H1 (cell line): ENCODE measurements at regions not wholly inside any gene's neighbourhood (a gene's known extent, or its start where the extent isn't known, plus 50 kb on each side); places are given as distances from the start of the nearest gene placed in this dataset.

Experiments
- CTCF ChIA-PET: fragments of 300-600 bp; sonication (Branson Sonifier 250); formaldehyde crosslinking; loops from one replicate; lab custom pipeline; 2021; ENCODE audit not compliant: partially characterized antibody; lab: Charles Lee
- POLR2A ChIA-PET: fragments of 300-600 bp; sonication (Branson Sonifier 250); formaldehyde crosslinking; loops from one replicate; lab custom pipeline; 2021; ENCODE audit warnings: inconsistent platforms; ENCODE audit not compliant: partially characterized antibody; lab: Charles Lee
- DNase-seq, 2 experiments: peaks; one replicate each; pipeline versions ENCODE4 v3.0.0 to v3.0.0-alpha.2; 2010 to 2022; ENCODE audit warnings: low spot score in 2 of 2, low read depth in 1 of 2, mixed read lengths in 1 of 2
- FAIRE-seq: peaks from 2 replicates; lab custom pipeline; 2011; peaks lifted over from hg19 to GRCh38; lab: Jason Lieb, UNC
- H2AFZ ChIP-seq: 2 replicates; pipeline ENCODE4 v1.8.1; 2012; ENCODE audit warnings: low read length, inconsistent platforms
- H2AK5ac ChIP-seq: 2 replicates; pipeline ENCODE4 v1.6.1; 2013; ENCODE audit warnings: low read depth, low read length
- H2BK120ac ChIP-seq: replicated peaks from 2 replicates; pipeline ENCODE3; 2013; ENCODE audit warnings: low read depth, low read length, inconsistent platforms
- H2BK12ac ChIP-seq: 2 replicates; pipeline ENCODE4 v1.6.1; 2013; ENCODE audit warnings: low read depth, low read length
- H2BK15ac ChIP-seq: 2 replicates; pipeline ENCODE4 v1.6.1; 2013; ENCODE audit warnings: low read length
- H2BK20ac ChIP-seq: 2 replicates; pipeline ENCODE4 v1.6.1; 2013; ENCODE audit warnings: low read length
- H2BK5ac ChIP-seq: 2 replicates; pipeline ENCODE4 v1.6.1; 2013; ENCODE audit warnings: low read depth, low read length
- H3K14ac ChIP-seq: 2 replicates; pipeline ENCODE4 v1.6.1; 2013; ENCODE audit warnings: inconsistent platforms; ENCODE audit not compliant: insufficient read length
- H3K18ac ChIP-seq: 2 replicates; pipeline ENCODE4 v1.6.1; 2013; ENCODE audit warnings: low read length; ENCODE audit errors: extremely low read depth
- H3K23ac ChIP-seq: 2 replicates; pipeline ENCODE4 v1.6.1; 2013; ENCODE audit warnings: inconsistent platforms; ENCODE audit not compliant: insufficient read length
- H3K23me2 ChIP-seq: 2 replicates; pipeline ENCODE4 v1.6.1; 2013; ENCODE audit warnings: low read depth, low read length
- H3K27ac ChIP-seq: 2 replicates; pipeline ENCODE4 v1.6.1; 2011; ENCODE audit warnings: low read depth, low read length, inconsistent platforms
- H3K27me3 ChIP-seq, 4 experiments: replicated peaks in 1 of 4; 1 replicate in 1 of 4; 2 replicates in 3 of 4; pipeline versions ENCODE4 v1.6.1 to v1.8.1; 2011 to 2013; ENCODE audit warnings: low read length in 3 of 4, mild to moderate bottlenecking in 3 of 4, inconsistent platforms in 2 of 4, mixed read lengths in 2 of 4, moderate library complexity in 1 of 4; ENCODE audit not compliant: control insufficient read depth in 3 of 4, insufficient read depth in 3 of 4; ENCODE audit errors: extremely low read depth in 1 of 4
- H3K36me3 ChIP-seq, 4 experiments: 2 replicates each; pipeline versions ENCODE4 v1.6.1 to v1.8.1; 2011 to 2013; ENCODE audit warnings: mild to moderate bottlenecking in 4 of 4, low read length in 3 of 4, moderate library complexity in 2 of 4, control low read depth in 1 of 4, inconsistent platforms in 1 of 4; ENCODE audit not compliant: insufficient read depth in 4 of 4, control insufficient read depth in 2 of 4
- H3K4ac ChIP-seq: replicated peaks from 2 replicates; pipeline ENCODE3; 2013; ENCODE audit warnings: low read length, low read depth, mixed read lengths, inconsistent platforms; ENCODE audit not compliant: insufficient read length
- H3K4me1 ChIP-seq, 4 experiments: replicated peaks in 1 of 4; 1 replicate in 1 of 4; 2 replicates in 3 of 4; pipeline versions ENCODE4 v1.6.1 to v1.8.1; 2011 to 2013; ENCODE audit warnings: low read length in 3 of 4, inconsistent platforms in 2 of 4, mixed read lengths in 1 of 4; ENCODE audit not compliant: insufficient read depth in 4 of 4, control insufficient read depth in 3 of 4
- H3K4me2 ChIP-seq, 2 experiments: 2 replicates each; pipeline versions ENCODE4 v1.6.1 to v1.8.1; 2011 to 2013; ENCODE audit warnings: low read depth in 2 of 2, low read length in 2 of 2, control low read depth in 1 of 2, inconsistent platforms in 1 of 2, mild to moderate bottlenecking in 1 of 2; ENCODE audit not compliant: insufficient read depth in 1 of 2
- H3K4me3 ChIP-seq, 4 experiments: fragments of 200-600, 300-600 bp in 1 of 4; sonication (generic), shearing (Covaris generic), sonication (Bioruptor Twin) in 1 of 4; 2 replicates each; pipeline versions ENCODE4 v1.5.1 to v1.8.1; 2011 to 2016; ENCODE audit warnings: low read length in 4 of 4, low read depth in 3 of 4, control low read depth in 2 of 4, inconsistent platforms in 2 of 4, mild to moderate bottlenecking in 2 of 4, mixed read lengths in 1 of 4, moderate library complexity in 1 of 4; ENCODE audit not compliant: insufficient read depth in 2 of 4; ENCODE audit errors: extremely low read depth in 1 of 4
- H3K56ac ChIP-seq: replicated peaks from 2 replicates; pipeline ENCODE3; 2013; ENCODE audit warnings: low read depth, mild to moderate bottlenecking, mixed read lengths, low read length, inconsistent platforms; ENCODE audit not compliant: insufficient read length
- H3K79me1 ChIP-seq: 2 replicates; pipeline ENCODE4 v1.6.1; 2013; ENCODE audit warnings: low read depth, low read length, control low read depth
- H3K79me2 ChIP-seq, 2 experiments: 2 replicates each; pipeline versions ENCODE4 v1.6.1 to v1.8.1; 2012 to 2013; ENCODE audit warnings: low read length in 2 of 2, mild to moderate bottlenecking in 2 of 2, inconsistent platforms in 1 of 2; ENCODE audit not compliant: insufficient read depth in 2 of 2, control insufficient read depth in 1 of 2
- H3K9ac ChIP-seq, 4 experiments: replicated peaks in 1 of 4; 1 replicate in 1 of 4; 2 replicates in 3 of 4; pipeline versions ENCODE4 v1.6.1 to v1.8.1; 2011 to 2013; ENCODE audit warnings: low read depth in 3 of 4, low read length in 3 of 4, control low read depth in 2 of 4, mild to moderate bottlenecking in 2 of 4, moderate library complexity in 2 of 4, inconsistent platforms in 1 of 4; ENCODE audit errors: extremely low read depth in 1 of 4
- H3K9me3 ChIP-seq, 2 experiments: 2 replicates each; pipeline versions ENCODE4 v1.6.1 to v1.8.1; 2012 to 2013; ENCODE audit warnings: mild to moderate bottlenecking in 2 of 2, moderate library complexity in 2 of 2, control low read depth in 1 of 2, inconsistent platforms in 1 of 2, low read depth in 1 of 2, low read length in 1 of 2, mixed read lengths in 1 of 2; ENCODE audit not compliant: insufficient read depth in 2 of 2
- H4K20me1 ChIP-seq, 2 experiments: replicated peaks in 1 of 2; 2 replicates each; pipeline versions ENCODE3 to v1.8.1; 2011 to 2013; ENCODE audit warnings: inconsistent platforms in 2 of 2, low read length in 2 of 2, mild to moderate bottlenecking in 1 of 2; ENCODE audit not compliant: insufficient read depth in 2 of 2, control insufficient read depth in 1 of 2
- H4K5ac ChIP-seq: 2 replicates; pipeline ENCODE4 v1.6.1; 2013; ENCODE audit warnings: low read length, low read depth, mixed read lengths, inconsistent platforms; ENCODE audit not compliant: insufficient read length
- H4K8ac ChIP-seq: 2 replicates; pipeline ENCODE4 v1.8.0; 2013; ENCODE audit warnings: mild to moderate bottlenecking, moderate library complexity, low read length, inconsistent platforms; ENCODE audit not compliant: insufficient read depth; ENCODE audit errors: extremely low read depth
- H4K91ac ChIP-seq: replicated peaks from 2 replicates; pipeline ENCODE3; 2013; ENCODE audit warnings: low read length, mixed read lengths, inconsistent platforms; ENCODE audit not compliant: insufficient read length
- ASH2L ChIP-seq: fragments of 200-600, 300-600 bp; sonication (generic); IDR thresholded peaks from one replicate; pipeline ENCODE4 v1.7.1; 2017; ENCODE audit warnings: low read length
- CTBP2 ChIP-seq: IDR thresholded peaks from 2 replicates; pipeline ENCODE4 v1.7.0; 2011; ENCODE audit warnings: borderline replicate concordance, mild to moderate bottlenecking, moderate library complexity, mixed read lengths, low read length; ENCODE audit not compliant: insufficient read depth, insufficient read length
- E2F6 ChIP-seq: IDR thresholded peaks from 2 replicates; pipeline ENCODE4 v1.6.1; 2012; ENCODE audit warnings: inconsistent platforms
- KDM1A ChIP-seq: fragments of 200-600, 300-600 bp; sonication (generic); IDR thresholded peaks from 2 replicates; pipeline ENCODE4 v1.7.1; 2016; ENCODE audit warnings: mild to moderate bottlenecking, low read length, borderline replicate concordance
- PHF8 ChIP-seq: fragments of 200-600 bp; sonication (generic); conservative IDR thresholded peaks from 2 replicates; pipeline ENCODE4 v1.7.1; 2012; ENCODE audit warnings: low read depth, mild to moderate bottlenecking, inconsistent platforms, low read length, moderate library complexity
- RAD21 ChIP-seq, 2 experiments: IDR thresholded peaks in 1 of 2; conservative IDR thresholded peaks in 1 of 2; 2 replicates each; pipeline ENCODE4 v1.6.1; 2011; ENCODE audit warnings: low read depth in 2 of 2, low read length in 2 of 2, improper control_type of control experiment in 1 of 2, inconsistent platforms in 1 of 2, mild to moderate bottlenecking in 1 of 2, moderate library complexity in 1 of 2
- SP2 ChIP-seq: IDR thresholded peaks from 2 replicates; pipeline ENCODE4 v1.6.1; 2012; ENCODE audit warnings: mild to moderate bottlenecking, low read length, inconsistent platforms
- TCF12 ChIP-seq: IDR thresholded peaks from 2 replicates; pipeline ENCODE4 v1.6.1; 2011; ENCODE audit warnings: low read depth, mild to moderate bottlenecking, low read length
- YY1 ChIP-seq: IDR thresholded peaks from 2 replicates; pipeline ENCODE4 v1.6.1; 2011; ENCODE audit warnings: low read depth, mild to moderate bottlenecking, low read length
- WGBS, 2 experiments: shearing (Covaris generic) in 1 of 2; methylation state at CpG; one replicate each; pipeline versions ENCODE4 v1.1.6 to v1.1.7; 2013 to 2015; ENCODE audit warnings: low lambda C conversion rate in 2 of 2, mixed read lengths in 2 of 2, inconsistent platforms in 1 of 2, low coverage in 1 of 2, missing lambda C conversion rate in 1 of 2; ENCODE audit not compliant: insufficient replicate concordance in 2 of 2, insufficient coverage in 1 of 2, insufficient read length in 1 of 2; ENCODE audit errors: extremely low coverage in 1 of 2, missing lambda C conversion rate in 1 of 2; 5-methylcytosine and 5-hydroxymethylcytosine counted together

GRCh38 chr2:128631698-128632500, 313.2 kb upstream of the HS6ST1 start:
- Histone ChIP-seq H2BK12ac (peak overlapping the region; percentile 68; the same call in 1 of the 2 replicates), H3K27me3 (no peaks in the 10 kb centered on the region; a peak in 2 of 7 replicates), H3K79me2 (no peaks in the 10 kb centered on the region), H3K9ac (no peak overlapping the region), H3K27ac (no peak overlapping the region), H3K14ac (no peak overlapping the region), H2BK15ac (peak overlapping the region; percentile 83; the same call in 1 of the 2 replicates), H3K23ac (no peak overlapping the region), H3K18ac (no peak overlapping the region), H4K8ac (no peak overlapping the region), H3K36me3 (no peaks in the 10 kb centered on the region), H4K20me1 (no peaks in the 10 kb centered on the region), H4K5ac (no peak overlapping the region), H3K4ac (no peak overlapping the region), H3K23me2 (no peaks in the 10 kb centered on the region), H3K4me2 (no peak overlapping the region), H3K4me3 (no peak overlapping the region), H2AFZ (no peak overlapping the region), H3K56ac (no peak overlapping the region), H2BK20ac (peak overlapping the region; percentile 87; the same call in 1 of the 2 replicates), H3K79me1 (no peaks in the 10 kb centered on the region), H4K91ac (no peak overlapping the region), H3K9me3 (no peaks in the 10 kb centered on the region), H2AK5ac (no peak overlapping the region), H3K4me1 (peaks cover 0 to 9% (median 4%) of the 10 kb centered on the region in 4 experiments; a peak in 3 of 7 replicates), H2BK120ac (no peak overlapping the region), H2BK5ac (peak overlapping the region; percentile 63; the same call in 1 of the 2 replicates)
- FAIRE-seq (no peak), DNase-seq (peak in 1 of 2 experiments; percentile 44)
- 88% methylated on average over 15 of the region's 15 CpGs; no CpG with 5 or more reads in 1 of the 2 experiments for WGBS, 2 experiments
- TF ChIP-seq TCF12: no peak
- TF ChIP-seq PHF8: no peak
- no peak for TF ChIP-seq SP2
- TF ChIP-seq E2F6: no peak
- TF ChIP-seq CTBP2: no peak
- no peak for TF ChIP-seq ASH2L
- no peak for TF ChIP-seq RAD21 (IDR thresholded peaks at IDR 0.05 in 1 of 2, conservative IDR thresholded peaks at IDR 0.05 in 1 of 2; ENCODE audit: low read depth in 2 of 2, low read length in 2 of 2)
- TF ChIP-seq YY1: no peak
- no peak for TF ChIP-seq KDM1A
- POLR2A ChIA-PET: no interaction called here
- CTCF ChIA-PET: interaction anchor here (1.0 to 1.8 kb wide), 2 partner anchors 11 to 38 kb away, joined by 3 to 4 read pairs; no protein-coding TSS in a partner anchor
